ENCODE measurements at regions not wholly inside any gene's neighbourhood (a gene's known extent, or its start where the extent isn't known, plus 50 kb on each side); places are given as distances from the start of the nearest gene placed in this dataset.

DNA sequence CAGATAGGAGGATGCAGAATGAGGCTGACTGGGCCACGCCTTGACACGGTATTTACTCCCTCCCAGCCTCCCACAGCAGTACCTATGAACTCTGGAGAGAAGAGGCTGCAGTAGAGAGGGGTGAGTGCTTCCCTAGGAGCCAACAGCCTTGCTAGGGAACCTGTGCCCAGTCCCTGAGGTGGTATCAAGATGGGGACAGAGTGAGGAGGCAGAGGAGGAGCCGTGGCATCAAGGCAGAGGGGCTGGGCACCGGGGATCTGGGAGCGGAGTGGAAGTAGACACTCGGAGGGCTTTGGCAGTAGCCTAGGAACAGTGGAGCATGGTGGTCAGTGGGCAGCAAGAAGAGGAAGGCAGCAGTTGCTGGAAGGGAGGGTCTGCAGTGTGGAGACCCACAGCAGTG lies 68.7 kb upstream of the CHST15 start:
- Histone ChIP-seq H3K27me3 (no peaks in the 10 kb centered on the region), H3K27ac (no peak overlapping the region), H3K9me3 (no peaks in the 10 kb centered on the region), H3K4me1 (peaks cover 0 to 6% (median under 1%) of the 10 kb centered on the region in 4 donors), H3K4me3 (no peak overlapping the region), H3K36me3 (no peaks in the 10 kb centered on the region)
- WGBS, 2 donors = 90 to 93% methylated on average over 6 of the region's 6 CpGs
- TF ChIP-seq, protein P1, sequence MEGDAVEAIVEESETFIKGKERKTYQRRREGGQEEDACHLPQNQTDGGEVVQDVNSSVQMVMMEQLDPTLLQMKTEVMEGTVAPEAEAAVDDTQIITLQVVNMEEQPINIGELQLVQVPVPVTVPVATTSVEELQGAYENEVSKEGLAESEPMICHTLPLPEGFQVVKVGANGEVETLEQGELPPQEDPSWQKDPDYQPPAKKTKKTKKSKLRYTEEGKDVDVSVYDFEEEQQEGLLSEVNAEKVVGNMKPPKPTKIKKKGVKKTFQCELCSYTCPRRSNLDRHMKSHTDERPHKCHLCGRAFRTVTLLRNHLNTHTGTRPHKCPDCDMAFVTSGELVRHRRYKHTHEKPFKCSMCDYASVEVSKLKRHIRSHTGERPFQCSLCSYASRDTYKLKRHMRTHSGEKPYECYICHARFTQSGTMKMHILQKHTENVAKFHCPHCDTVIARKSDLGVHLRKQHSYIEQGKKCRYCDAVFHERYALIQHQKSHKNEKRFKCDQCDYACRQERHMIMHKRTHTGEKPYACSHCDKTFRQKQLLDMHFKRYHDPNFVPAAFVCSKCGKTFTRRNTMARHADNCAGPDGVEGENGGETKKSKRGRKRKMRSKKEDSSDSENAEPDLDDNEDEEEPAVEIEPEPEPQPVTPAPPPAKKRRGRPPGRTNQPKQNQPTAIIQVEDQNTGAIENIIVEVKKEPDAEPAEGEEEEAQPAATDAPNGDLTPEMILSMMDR (IDR thresholded peaks at IDR 0.05) = no peak
- TF ChIP-seq POLR2A (IDR thresholded peaks at IDR 0.05) (no peak), EP300 (IDR thresholded peaks at IDR 0.05) (no peak)
- no peak for DNase-seq (ENCODE audit: low spot score in 2 of 2)

DNA sequence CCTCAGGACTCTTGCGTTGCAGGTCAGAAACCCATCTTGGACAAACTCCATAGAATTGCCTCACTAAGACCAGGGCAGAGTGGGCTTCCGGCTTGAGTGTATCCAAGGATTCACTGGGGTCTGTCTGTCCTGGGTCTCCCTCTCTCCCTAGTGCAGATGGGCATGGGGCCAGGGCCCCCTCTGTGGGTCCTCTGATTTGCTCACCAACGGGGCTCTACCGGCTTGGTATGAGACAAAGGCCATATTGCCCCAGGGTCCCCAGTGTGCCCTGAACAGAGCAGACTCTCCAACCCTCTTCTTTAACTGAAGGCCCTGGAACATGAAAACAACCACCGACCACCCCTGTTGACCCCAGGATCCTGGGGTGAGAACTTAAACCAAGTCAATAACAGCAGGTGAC lies 68.2 kb upstream of the CHST15 start:
- whole genome bisulfite sequencing, 2 donors = 66 to 77% methylated on average over 4 to 5 of the region's 5 CpGs

DNA sequence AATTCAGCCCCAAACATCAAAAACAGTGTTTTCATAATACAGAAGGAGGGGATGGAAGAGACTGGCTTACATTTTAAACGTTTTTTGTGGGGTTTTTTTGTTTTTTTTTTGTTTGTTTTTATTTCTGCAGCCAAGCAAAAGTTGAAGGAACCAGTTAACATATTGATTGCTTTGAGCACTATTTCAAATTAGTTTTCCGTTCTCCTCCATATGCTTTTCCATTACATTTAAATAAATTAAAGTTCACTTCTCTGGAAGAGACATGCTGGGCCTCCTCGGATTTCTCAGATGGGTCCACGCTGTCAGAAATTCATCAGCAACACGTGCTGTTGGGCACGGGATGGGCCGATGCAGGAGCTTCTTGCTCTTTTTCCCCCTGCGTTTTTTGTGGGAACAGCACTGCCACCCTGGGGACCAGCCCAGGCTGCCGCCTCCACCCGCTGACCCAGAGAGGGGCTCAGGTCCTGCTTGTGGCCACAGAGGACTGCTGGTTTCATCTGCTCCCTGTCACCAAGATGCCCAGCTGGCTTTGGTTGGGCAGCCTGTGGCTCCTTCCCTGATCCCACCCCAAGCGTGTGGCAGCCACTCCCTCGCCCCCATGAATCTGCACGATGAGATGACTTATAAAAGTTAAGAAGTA lies 67.7 kb upstream of the CHST15 start:
- H3K9me3 ChIP-seq = no peaks in the 10 kb centered on the region
- TF ChIP-seq, protein P1 (IDR thresholded peaks at IDR 0.05) = no peak
- TF ChIP-seq POLR2A (IDR thresholded peaks at IDR 0.05) (no peak), EP300 (IDR thresholded peaks at IDR 0.05) (no peak)
- DNase-seq (ENCODE audit: low spot score in 2 of 2) = no peak
- no peaks in the 10 kb centered on the region for H3K36me3 ChIP-seq
- H3K4me1 ChIP-seq = peaks cover 3 to 17% (median 10%) of the 10 kb centered on the region in 4 donors
- WGBS, 2 donors = 69 to 72% methylated on average over 13 of the region's 13 CpGs
- H3K4me3 ChIP-seq = no peak overlapping the region
- no peaks in the 10 kb centered on the region for H3K27me3 ChIP-seq
- no peak overlapping the region for H3K27ac ChIP-seq

More for the DNA sequence above, 68.2 kb upstream of the CHST15 start:
- Histone ChIP-seq H3K4me3 (no peak overlapping the region), H3K27ac (no peak overlapping the region), H3K4me1 (peaks cover 3 to 12% (median 5%) of the 10 kb centered on the region in 4 donors), H3K27me3 (no peaks in the 10 kb centered on the region), H3K36me3 (no peaks in the 10 kb centered on the region), H3K9me3 (no peaks in the 10 kb centered on the region)
- DNase-seq (ENCODE audit: low spot score in 2 of 2) = no peak
- no peak for TF ChIP-seq POLR2A (IDR thresholded peaks at IDR 0.05)
- TF ChIP-seq EP300 (IDR thresholded peaks at IDR 0.05) = no peak
- TF ChIP-seq, protein P1 (IDR thresholded peaks at IDR 0.05) = no peak

DNA sequence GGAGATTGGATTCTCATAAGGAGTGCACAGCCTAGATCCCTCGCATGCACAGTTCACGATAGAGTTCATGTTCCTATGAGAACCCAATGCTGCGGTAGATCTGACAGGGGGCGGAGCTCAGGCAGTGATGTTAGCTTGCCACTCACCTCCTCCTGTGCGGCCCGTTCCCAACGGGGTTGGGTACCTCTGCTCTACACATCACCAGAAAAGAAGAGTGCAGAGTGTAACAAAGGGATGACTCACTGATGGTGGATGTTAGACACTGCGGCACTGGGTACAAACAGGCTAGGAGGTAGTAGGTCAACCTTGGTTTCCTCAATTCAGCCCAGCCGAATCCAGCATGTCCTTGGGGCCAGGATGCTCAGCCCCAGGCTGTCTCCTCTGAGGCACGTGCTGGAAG lies 66.8 kb upstream of the CHST15 start:
- no peak overlapping the region for H3K27ac ChIP-seq

DNA sequence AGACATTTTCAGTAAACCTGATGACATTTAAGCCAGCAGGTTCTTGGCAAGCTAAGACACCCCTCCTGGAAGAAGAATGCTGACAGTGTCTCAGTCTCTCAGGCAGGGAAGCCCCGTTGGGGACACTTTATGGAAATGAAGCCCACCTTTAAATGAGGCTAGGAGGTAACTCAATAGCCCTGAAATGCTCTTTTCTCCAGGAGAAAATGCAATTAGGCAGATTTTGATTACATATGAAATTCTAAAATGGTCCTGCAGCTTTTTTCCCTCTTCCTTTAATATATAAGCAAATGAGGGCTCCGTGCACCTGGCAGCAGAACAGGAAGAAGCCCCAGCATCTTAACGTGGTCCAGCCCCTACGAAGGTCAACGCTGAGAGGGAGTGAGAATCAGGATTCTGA lies 65.8 kb upstream of the CHST15 start:
- 78 to 82% methylated on average over 5 of the region's 5 CpGs for WGBS, 2 donors
- Histone ChIP-seq H3K36me3 (no peaks in the 10 kb centered on the region), H3K9me3 (no peaks in the 10 kb centered on the region), H3K4me3 (no peak overlapping the region), H3K27ac (no peak overlapping the region), H3K27me3 (no peaks in the 10 kb centered on the region), H3K4me1 (peaks cover 3 to 23% (median 16%) of the 10 kb centered on the region in 4 donors)
- DNase-seq (ENCODE audit: low spot score in 2 of 2) = no peak
- no peak for TF ChIP-seq EP300 (IDR thresholded peaks at IDR 0.05)
- TF ChIP-seq, protein P1 (IDR thresholded peaks at IDR 0.05) = no peak
- no peak for TF ChIP-seq POLR2A (IDR thresholded peaks at IDR 0.05)

More for the DNA sequence above, 66.8 kb upstream of the CHST15 start:
- no peak overlapping the region for H3K4me3 ChIP-seq
- WGBS, 2 donors = 75 to 81% methylated on average over 10 of the region's 10 CpGs
- H3K4me1 ChIP-seq = peaks cover 3 to 23% (median 16%) of the 10 kb centered on the region in 4 donors
- H3K9me3 ChIP-seq = no peaks in the 10 kb centered on the region
- TF ChIP-seq POLR2A (IDR thresholded peaks at IDR 0.05) = no peak
- no peak for TF ChIP-seq EP300 (IDR thresholded peaks at IDR 0.05)
- TF ChIP-seq, protein P1 (IDR thresholded peaks at IDR 0.05) = no peak
- H3K27me3 ChIP-seq = no peaks in the 10 kb centered on the region
- DNase-seq (ENCODE audit: low spot score in 2 of 2) = no peak
- H3K36me3 ChIP-seq = no peaks in the 10 kb centered on the region
